GM12864 (cell line): ENCODE measurements at regions not wholly inside any gene's neighbourhood (a gene's known extent, or its start where the extent isn't known, plus 50 kb on each side); places are given as distances from the start of the nearest gene placed in this dataset.

Experiments used
- DNase-seq: peaks from one replicate; pipeline ENCODE4 v3.0.0-alpha.2; 2011; ENCODE audit warnings: low read depth
- H3K4me3 ChIP-seq: 2 replicates; pipeline ENCODE4 v1.5.1; 2011; ENCODE audit warnings: mild to moderate bottlenecking, low read depth, low read length, control low read depth
- CTCF ChIP-seq: IDR thresholded peaks from 2 replicates; pipeline ENCODE4 v1.5.1; 2011; ENCODE audit warnings: low read depth, mild to moderate bottlenecking, moderate library complexity, low read length, control low read depth, inconsistent platforms; ENCODE audit errors: missing control alignments

GRCh38 chr10:131769571-131770410 is 131.0 kb upstream of the PPP2R2D start:
- no peak for DNase-seq
- no peak for TF ChIP-seq CTCF
- H3K4me3 ChIP-seq: no peak overlapping the region

GRCh38 chr10:131770946-131771633 is 129.7 kb upstream of the PPP2R2D start:
- H3K4me3 ChIP-seq: no peak overlapping the region
- TF ChIP-seq CTCF: no peak
- no peak for DNase-seq

- DNase-seq: no peak
- no peak overlapping the region for H3K4me3 ChIP-seq
- TF ChIP-seq CTCF: no peak
Observed at GRCh38 chr10:131771634-131772358, 129.0 kb upstream of the PPP2R2D start.

GRCh38 chr10:131772441-131772840 is 128.4 kb upstream of the PPP2R2D start:
- no peak for DNase-seq
- no peak for TF ChIP-seq CTCF
- H3K4me3 ChIP-seq: no peak overlapping the region

GRCh38 chr10:131773370-131774343 is 127.2 kb upstream of the PPP2R2D start:
- no peak for TF ChIP-seq CTCF
- no peak for DNase-seq
- H3K4me3 ChIP-seq: no peak overlapping the region

- no peak for DNase-seq
- no peak overlapping the region for H3K4me3 ChIP-seq
- TF ChIP-seq CTCF: no peak
Observed at GRCh38 chr10:131774681-131775085, 126.1 kb upstream of the PPP2R2D start.
